Erythroblast (primary cell): ENCODE measurements at regions not wholly inside any gene's neighbourhood (a gene's known extent, or its start where the extent isn't known, plus 50 kb on each side); places are given as distances from the start of the nearest gene placed in this dataset.

Experiments used
- DNase-seq, 2 experiments: peaks; one replicate each; lab custom pipeline; 2025; lab: John Stamatoyannopoulos, UW
- GATA1 ChIP-seq: IDR thresholded peaks from 2 replicates; pipeline ENCODE4 v1.6.1; 2011; ENCODE audit warnings: low read depth, mild to moderate bottlenecking, control low read depth, low read length, moderate library complexity
- POLR2A ChIP-seq: IDR thresholded peaks from 2 replicates; pipeline ENCODE4 v1.6.1; 2011; ENCODE audit warnings: mild to moderate bottlenecking, low read length

DNA sequence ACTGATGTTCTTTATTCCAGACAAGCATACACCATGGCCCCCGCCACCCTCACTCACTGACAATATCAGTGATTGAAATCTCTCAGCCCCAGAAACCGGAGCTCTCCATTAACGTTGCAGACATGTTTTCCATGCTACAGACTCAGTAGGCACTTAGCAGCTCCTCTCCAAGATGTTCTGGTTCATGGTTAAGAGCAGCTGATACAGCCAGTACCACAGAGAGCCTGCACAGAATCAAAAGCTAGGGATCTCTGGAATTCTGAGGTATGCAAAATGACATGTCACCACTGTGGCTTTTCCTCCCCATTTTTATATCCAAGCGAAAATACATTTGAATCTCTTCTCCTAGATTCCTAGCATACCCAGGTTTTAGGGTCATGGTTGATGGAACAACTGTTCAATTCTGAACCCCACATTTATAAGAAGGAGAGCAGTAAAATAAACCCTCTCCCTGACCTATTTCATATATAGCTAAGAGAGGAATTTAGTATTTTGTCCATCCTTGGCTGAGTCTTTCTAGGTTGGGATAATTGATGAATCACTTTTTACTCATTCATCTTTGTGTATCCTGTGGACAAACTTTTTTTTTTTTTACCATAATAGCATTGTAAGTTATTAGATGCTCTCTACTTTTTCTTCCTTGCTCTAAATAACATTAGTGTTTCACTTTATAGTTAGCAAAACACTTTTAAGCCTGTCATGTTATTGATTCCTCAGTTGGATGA, 488.4 kb upstream of the PIK3C3 start:
- no peak for TF ChIP-seq GATA1
- no peak for DNase-seq

DNA sequence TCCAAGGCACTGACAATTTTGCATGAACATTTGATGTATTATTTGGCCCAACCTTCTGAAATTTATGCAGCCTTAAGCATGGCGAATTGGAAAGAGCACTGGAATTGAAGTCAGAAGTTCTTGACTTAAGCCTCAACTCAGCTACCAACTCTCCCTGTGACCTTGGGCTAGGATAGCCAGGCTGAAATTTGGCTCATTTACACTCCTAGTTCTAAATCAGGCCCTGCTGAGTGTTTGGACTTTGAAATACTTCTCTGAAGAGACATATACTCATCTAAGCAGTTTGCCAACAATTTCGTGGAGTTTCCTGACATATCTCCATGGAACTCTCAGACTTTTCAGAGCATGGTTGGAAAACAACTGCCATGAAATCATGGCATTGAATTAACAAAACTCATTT, 489.6 kb upstream of the PIK3C3 start:
- no peak for DNase-seq
- TF ChIP-seq GATA1, result no peak
- no peak for TF ChIP-seq POLR2A

DNA sequence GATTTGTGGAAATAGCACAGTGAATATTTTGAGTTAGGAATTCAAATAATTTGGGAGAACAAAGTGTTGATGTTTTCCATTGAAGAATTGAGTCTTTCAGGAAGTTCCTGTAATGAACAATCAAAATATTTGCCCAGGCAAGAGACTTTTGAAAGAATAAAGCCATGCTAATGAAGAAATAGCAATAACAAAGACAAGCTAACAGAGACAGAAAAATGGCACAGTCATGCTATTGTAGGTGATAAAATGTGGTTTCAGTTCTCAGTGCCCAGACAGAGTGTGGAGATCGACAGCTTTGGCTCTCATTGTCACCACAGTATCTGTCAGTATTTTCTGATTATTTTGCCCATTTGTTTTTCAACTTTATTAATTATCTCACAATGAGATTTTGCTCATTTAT, 490.8 kb upstream of the PIK3C3 start:
- TF ChIP-seq GATA1 (no peak), POLR2A (no peak)
- DNase-seq, result no peak

DNA sequence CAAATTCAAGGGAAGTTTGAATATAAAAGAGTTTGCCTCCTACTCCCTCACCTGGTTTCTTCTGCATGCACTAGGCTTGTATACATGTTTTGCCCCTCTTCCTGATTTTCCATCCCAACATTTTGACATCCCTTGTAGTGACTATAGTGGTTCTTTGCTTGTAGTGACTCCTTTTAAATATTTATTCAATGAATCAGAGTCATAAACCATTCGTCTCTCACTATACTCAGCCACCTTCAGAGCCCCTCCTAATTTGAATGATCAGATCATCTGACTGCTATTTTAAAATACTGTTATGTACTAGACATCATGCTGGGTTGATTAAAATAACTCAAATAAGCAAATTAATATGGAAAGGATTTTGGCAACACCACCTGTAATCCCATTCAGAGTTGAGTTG, 492.1 kb upstream of the PIK3C3 start:
- TF ChIP-seq POLR2A (no peak), GATA1 (no peak)
- DNase-seq, result no peak

DNA sequence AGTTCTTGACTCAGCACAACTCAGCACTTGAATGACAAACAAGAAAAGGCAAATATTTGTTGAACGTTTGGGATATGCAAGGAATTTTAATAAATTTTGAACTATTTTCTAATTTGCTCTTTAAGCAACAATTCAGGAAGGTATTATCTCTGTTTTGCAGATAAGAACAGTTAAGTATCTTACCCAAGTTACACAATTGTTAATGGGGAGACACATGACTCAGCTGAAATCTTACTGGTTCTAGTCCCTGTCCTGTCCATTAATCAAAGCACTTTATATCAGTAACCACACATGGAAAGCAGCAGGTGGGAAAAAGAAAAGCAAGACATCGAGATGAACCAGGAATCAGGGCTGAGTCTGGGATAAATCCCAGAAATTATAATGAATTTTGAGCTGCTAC, 493.9 kb upstream of the PIK3C3 start:
- no peak for TF ChIP-seq POLR2A
- no peak for TF ChIP-seq GATA1
- no peak for DNase-seq

DNA sequence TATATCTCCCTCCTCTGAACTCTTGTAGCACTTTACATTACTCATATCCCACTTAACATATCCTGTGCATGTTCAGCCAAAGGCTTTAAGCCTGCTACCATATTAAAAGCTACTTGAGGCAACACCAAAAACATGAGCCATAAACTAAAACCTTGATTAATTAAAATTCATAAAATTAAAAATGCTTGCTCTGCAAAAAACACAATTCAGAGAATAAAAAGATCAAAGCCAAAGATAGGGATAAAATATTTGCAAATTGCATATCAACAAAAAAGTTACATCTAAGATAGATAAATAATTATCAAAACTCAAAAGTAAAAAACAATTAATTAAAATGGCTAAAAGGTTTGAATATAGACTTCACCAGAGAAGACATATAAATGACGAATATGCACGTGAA, 495.4 kb upstream of the PIK3C3 start:
- TF ChIP-seq POLR2A, result no peak
- TF ChIP-seq GATA1, result no peak
- DNase-seq, result no peak

DNA sequence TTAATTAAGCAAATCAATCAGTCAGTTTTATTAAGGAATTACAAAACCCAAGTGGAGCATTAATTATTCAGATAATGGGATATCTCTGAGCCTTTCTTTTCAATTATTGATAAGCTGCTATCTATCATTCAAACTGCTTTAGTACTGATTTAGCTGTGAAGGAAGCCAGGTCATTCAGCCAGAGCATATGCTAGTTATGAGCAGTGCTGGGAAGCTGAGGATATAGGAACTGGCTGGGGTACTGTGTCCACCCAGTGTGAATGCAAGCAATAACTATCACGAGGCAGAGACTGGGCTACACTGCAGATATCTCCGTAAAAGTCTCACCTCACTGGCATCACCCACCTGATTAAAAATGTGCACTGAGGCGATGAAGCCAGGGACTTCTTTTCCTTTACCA, 496.7 kb upstream of the PIK3C3 start:
- no peak for DNase-seq
- TF ChIP-seq GATA1 (no peak), POLR2A (no peak)

DNA sequence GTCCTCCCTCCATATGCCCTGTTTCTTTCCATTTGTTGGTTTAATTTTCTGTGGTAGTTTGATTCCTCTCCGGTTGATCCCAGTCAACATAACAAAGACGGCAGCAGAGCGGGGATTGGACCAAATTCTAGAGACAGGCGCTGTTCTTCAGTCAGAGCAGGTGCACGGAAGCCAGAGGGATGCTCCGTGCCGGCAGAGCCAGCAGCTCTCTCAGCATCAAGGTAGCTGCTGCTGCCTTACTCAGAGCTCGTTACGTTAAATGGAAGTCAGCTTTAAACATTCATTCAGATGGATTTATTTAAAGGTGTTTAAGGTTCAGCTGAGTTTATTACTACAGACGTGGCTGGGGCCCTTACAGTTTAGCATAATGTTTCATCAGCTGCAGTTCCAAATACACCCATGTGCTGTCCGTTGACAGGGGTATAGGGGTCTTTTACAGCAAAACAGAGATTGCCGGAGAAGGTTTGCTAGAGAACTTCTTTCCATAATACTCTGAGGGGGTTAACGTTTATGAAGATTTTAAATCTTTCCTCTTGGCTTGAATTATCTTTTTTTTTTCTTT, 497.2 kb upstream of the PIK3C3 start:
- DNase-seq, result no peak
- TF ChIP-seq POLR2A, result no peak
- TF ChIP-seq GATA1, result no peak

DNA sequence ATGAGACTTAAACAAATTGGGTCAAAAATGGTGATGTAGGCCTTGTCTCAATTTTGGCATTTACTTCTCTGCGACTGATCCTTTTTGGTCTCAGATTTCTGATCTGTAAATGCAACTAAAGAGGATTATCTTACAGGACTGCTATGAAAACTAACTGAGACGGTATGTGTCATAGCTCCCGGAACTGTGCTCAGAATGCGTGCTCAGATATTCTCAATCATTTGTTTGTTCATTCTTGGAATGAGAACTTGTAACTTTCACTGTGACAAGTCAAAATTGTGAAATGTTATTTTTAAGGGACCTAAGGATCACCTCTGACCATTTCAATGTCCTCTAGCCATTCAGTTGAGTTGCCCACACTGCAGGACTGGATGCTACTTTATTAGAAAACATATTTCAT, 498.2 kb upstream of the PIK3C3 start:
- no peak for TF ChIP-seq GATA1
- no peak for TF ChIP-seq POLR2A

DNA sequence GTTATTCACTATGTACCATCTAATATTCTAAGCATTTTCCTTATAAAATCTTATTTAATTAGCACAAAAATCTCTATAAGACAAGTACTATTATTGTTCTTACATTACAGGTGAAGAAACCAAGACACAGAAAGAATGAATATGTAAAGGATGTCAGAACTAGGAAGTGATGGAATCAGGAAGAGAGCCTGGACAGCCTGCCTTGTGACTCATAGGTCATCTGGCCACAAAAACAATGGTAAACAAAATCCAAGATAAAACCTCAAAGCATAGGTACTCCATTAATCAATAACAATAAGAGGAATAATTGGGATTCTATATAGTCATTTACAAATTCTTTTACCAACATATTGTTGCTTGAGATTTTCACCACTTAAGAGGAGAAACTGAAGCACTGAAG, 505.4 kb upstream of the PIK3C3 start:
- no peak for DNase-seq
- no peak for TF ChIP-seq POLR2A
- no peak for TF ChIP-seq GATA1

More for the DNA sequence above, 498.2 kb upstream of the PIK3C3 start:
- DNase-seq, result no peak

DNA sequence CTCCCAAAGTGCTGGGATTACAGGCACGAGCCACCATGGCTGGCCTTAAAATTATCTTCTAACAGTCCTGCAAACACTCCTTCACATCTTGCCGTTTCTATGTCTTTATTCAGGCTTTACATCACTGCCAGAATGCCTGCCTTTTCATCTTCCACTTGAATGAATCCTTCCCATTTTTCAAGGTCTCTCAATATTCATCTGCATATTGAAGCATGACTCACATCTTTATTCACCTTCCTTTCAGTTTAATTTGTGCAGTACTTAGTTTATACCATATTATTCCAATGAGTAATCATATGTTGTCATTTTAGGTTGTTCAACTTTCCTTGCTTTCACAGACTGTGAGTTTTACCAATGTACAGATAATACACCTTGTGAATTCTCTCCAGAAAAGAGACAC, 510.1 kb upstream of the PIK3C3 start:
- no peak for TF ChIP-seq GATA1
- TF ChIP-seq POLR2A, result no peak
- no peak for DNase-seq

DNA sequence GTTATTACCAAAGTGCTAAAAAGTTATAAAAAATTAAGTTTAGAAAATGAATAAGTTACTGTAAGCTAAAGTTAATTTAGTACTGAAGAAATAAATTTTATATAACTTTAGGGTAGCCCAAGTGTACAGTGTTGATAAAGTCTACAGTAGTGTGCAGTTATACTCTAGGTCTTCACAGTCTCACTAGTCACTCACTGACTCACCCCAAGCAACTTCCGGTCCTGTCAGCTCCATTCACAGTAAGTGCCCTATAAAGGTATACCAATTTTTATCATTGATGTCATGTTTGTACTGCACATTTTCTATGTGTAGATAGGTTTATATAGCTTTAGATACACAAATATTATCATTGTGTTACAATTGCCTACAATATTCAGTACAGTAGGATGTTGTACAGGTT, 518.3 kb upstream of the PIK3C3 start:
- TF ChIP-seq POLR2A, result no peak
- no peak for TF ChIP-seq GATA1

DNA sequence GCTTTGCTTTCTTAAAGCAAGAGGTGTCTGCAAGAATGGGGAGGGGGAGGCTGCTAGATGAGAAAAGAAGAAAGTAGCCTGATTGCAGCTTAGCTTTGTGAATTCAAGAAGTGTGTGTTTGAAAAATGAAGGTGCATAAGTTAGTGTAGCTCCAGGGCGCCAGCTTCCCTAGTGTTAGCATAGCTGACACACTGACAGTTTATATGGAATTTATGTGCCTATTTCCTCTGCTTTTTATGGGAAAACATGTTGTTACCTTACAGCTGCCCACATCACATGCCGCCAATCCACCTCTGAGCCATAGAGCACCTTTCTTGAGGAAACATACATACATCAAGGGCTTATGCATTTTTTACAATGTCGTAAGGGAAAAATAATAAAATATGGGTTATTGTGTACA, 536.4 kb upstream of the PIK3C3 start:
- TF ChIP-seq POLR2A, result no peak
- TF ChIP-seq GATA1, result no peak
- no peak for DNase-seq

More for the DNA sequence above, 518.3 kb upstream of the PIK3C3 start:
- DNase-seq, result no peak

DNA sequence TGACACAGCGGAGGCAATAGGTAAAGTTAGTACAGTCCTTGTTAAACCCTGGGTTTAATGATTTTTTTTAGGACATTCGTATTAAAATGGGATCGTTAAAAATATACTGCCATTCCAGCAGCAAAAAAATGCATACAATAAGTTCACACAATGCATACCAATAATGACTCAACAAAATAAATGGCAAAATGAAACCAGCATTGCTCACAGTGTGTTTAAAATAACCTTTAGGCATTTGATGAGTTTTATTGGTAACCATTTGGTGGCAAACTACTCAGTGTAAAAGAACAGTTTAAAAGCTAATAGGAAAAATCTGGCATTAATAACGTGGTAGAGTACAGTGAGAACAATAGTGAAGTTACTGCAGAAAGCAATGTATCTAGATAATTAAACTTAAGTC, 539.0 kb upstream of the PIK3C3 start:
- no peak for DNase-seq
- TF ChIP-seq GATA1, result no peak
- TF ChIP-seq POLR2A, result no peak

DNA sequence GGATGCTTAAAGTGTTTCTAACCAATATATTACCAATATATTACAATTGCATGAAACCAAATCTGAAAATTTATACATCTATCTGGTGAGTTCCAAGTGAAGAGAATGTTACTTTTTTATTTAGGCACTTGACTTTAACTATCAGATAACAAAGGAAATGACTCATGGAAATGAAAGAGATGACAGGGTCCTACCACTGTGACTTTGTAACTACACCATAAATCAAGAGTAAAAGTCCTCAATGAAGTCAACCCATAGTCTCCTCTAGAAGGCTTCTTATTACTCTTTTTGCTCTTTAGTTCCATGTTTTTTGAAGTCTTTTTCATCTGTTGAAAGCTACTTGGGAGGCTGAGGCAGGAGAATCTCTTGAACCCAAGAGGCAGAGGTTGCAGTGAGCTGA, 545.0 kb upstream of the PIK3C3 start:
- no peak for DNase-seq
- TF ChIP-seq GATA1, result no peak
- no peak for TF ChIP-seq POLR2A
